ENCODE measurements at regions not wholly inside any gene's neighbourhood (a gene's known extent, or its start where the extent isn't known, plus 50 kb on each side); places are given as distances from the start of the nearest gene placed in this dataset.

GRCh38 chr13:79658333-79658975 lies 177.5 kb downstream of the NDFIP2 start:
- TF ChIP-seq CTCF (conservative IDR thresholded peaks at IDR 0.05; ENCODE audit: low read depth in 2 of 2), result no peak
- TF ChIP-seq NANOG (IDR thresholded peaks at IDR 0.05; ENCODE audit: borderline replicate concordance), result no peak
- TF ChIP-seq EZH2phosphoT487 (IDR thresholded peaks at IDR 0.05; ENCODE audit: unreplicated experiment), result no peak
- no peak for TF ChIP-seq POLR2AphosphoS5 (IDR thresholded peaks at IDR 0.05; ENCODE audit: low read depth)
- no peak for TF ChIP-seq CREB1 (CRISPR knock-in tag; IDR thresholded peaks at IDR 0.05; ENCODE audit: low read depth)
- TF ChIP-seq REST (IDR thresholded peaks at IDR 0.05; ENCODE audit: unreplicated experiment), result no peak
- TF ChIP-seq EZH2 (IDR thresholded peaks at IDR 0.05; ENCODE audit: low read depth, unreplicated experiment), result no peak
- no peak for TF ChIP-seq ZNF331 (CRISPR knock-in tag; IDR thresholded peaks at IDR 0.05; ENCODE audit: low read depth)
- no peak for TF ChIP-seq ZNF462 (CRISPR knock-in tag; IDR thresholded peaks at IDR 0.05)

Data from GM23338 (cell line).